Hepatocyte (in vitro differentiated cells): ENCODE measurements at regions not wholly inside any gene's neighbourhood (a gene's known extent, or its start where the extent isn't known, plus 50 kb on each side); places are given as distances from the start of the nearest gene placed in this dataset.

ENCODE experiments used
- EZH2 ChIP-seq: fragments of 200-600 bp; sonication (generic); IDR thresholded peaks from 2 replicates; pipeline ENCODE4 v1.6.1; 2016; ENCODE audit warnings: antibody characterized with exemption, mild to moderate bottlenecking, borderline replicate concordance
- EZH2phosphoT487 ChIP-seq: fragments of 200-600 bp; sonication (generic); IDR thresholded peaks from one replicate; pipeline ENCODE4 v1.6.1; 2018; ENCODE audit warnings: antibody characterized with exemption, mild to moderate bottlenecking, low read depth, moderate library complexity; ENCODE audit not compliant: unreplicated experiment, severe bottlenecking
- TF ChIP-seq, protein P1 (sequence below): fragments of 200-600 bp; sonication (generic); IDR thresholded peaks from 2 replicates; pipeline ENCODE4 v1.5.1; 2016; ENCODE audit warnings: antibody characterized with exemption, mild to moderate bottlenecking; ENCODE audit not compliant: poor library complexity

DNA sequence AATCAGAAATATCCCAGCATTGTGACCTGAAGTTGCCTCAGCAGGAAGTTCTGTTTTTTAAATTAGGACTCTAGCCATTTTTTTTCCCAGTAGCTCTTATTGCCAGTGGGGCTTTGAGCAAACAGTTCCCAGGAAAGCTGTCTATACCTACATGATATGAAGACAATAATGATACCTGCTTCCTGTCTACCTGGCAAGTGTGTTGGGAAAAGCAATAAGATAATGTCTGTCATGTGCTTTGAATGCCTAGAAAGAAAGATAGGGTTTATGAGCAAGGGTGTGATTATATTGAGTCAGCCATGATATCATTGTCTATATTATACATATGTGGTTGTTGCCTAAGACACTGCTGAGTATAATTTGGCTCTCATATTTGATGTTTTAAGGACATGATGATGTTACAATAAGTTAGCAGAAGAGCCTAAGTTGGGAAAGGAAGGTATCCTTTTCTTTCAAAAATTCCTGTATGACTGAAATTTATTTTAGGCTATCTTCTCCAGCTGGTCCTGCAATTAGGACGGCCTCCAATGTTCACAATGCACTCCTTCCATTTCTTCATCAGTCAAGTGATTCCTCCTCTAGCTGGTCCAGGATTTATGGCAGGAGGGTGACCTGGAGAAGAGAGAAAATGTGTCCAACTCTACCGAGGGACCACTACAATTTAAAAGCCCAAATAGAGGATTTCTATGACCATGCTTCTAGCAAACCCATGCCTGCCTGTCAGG is 99.6 kb upstream of the CDC42BPA start:
- TF ChIP-seq, protein P1, sequence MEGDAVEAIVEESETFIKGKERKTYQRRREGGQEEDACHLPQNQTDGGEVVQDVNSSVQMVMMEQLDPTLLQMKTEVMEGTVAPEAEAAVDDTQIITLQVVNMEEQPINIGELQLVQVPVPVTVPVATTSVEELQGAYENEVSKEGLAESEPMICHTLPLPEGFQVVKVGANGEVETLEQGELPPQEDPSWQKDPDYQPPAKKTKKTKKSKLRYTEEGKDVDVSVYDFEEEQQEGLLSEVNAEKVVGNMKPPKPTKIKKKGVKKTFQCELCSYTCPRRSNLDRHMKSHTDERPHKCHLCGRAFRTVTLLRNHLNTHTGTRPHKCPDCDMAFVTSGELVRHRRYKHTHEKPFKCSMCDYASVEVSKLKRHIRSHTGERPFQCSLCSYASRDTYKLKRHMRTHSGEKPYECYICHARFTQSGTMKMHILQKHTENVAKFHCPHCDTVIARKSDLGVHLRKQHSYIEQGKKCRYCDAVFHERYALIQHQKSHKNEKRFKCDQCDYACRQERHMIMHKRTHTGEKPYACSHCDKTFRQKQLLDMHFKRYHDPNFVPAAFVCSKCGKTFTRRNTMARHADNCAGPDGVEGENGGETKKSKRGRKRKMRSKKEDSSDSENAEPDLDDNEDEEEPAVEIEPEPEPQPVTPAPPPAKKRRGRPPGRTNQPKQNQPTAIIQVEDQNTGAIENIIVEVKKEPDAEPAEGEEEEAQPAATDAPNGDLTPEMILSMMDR = no peak
- TF ChIP-seq EZH2 (no peak), EZH2phosphoT487 (no peak)
